NCI-H1436 (cell line): ENCODE measurements at regions not wholly inside any gene's neighbourhood (a gene's known extent, or its start where the extent isn't known, plus 50 kb on each side); places are given as distances from the start of the nearest gene placed in this dataset.

Source experiments
- DNase-seq: peaks from one replicate; lab custom pipeline; 2025; lab: John Stamatoyannopoulos, UW

DNA sequence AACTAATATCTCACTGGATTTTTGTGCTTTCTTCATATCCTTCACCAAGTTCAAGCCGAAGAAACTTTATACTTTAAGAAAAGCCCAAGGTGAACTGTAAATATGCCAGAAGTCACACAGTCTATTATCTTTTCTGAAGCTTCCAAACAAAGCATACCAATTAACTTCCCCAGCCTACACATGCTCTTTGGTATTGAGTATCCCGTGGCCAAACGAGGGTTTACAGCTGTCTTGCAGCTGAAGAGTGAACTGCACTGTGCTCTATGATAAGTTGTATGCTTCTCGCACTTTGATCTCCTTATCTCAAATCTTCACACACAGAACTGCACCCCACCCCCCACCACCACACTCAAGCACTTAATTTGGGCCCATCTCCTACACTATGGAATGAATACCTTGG is 215.6 kb upstream of the VEPH1 start:
- no peak for DNase-seq

DNA sequence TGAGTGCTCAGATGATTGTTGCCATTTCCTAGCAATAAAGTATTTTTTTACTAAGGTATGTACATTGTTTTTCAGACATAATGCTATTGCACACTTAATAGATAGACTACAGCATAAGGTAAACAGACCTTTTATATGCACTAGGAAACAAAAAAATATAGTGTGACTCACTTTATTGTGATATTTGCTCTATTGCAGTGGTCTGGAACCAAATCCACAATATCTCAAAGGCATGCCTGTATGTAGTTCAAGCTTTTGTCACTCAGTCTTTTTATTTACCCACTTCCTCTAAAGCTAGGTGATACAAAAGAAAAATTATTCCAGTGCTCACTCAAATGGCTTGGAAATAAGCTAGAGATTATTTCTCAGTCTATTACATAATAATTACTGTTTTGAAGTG is 209.9 kb upstream of the VEPH1 start:
- DNase-seq, result no peak

DNA sequence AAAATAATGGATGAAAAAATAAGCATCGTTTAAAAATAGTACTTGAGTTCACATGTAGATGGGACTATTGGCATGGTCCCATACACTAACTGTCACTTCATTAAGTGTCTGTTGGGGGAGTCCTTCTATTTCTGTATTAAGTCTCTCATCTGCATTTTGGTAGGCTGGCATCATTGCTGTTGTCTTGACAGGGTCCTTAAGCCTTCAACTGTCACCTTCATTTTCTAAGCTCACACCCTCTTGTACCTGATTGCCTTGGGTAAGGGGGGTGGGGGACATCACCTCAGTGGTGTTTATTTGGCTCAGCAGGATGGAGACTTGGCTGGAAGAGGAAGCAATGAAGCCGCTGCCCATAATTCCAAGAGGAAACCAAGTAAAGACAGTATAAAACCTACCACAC is 202.0 kb upstream of the VEPH1 start:
- DNase-seq, result no peak

DNA sequence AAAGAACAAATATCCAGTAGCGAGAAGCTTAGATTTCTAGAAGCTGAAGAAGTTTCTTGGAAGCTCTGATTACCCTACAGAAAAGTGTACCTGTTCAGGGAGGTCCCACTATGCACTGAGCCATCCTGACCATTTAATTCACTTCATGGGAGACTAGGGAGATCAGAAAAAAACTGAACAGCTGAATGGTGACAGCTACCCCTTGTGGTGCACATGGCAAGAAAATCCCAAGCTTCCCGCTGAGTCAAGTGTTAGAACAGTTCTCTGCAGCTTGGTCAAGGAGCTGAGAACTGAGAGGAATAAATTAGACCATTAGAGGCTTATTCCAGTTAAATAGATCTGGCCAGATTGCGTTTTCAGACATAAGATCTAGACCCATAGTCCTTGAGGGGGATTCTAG is 197.2 kb upstream of the VEPH1 start:
- no peak for DNase-seq

DNA sequence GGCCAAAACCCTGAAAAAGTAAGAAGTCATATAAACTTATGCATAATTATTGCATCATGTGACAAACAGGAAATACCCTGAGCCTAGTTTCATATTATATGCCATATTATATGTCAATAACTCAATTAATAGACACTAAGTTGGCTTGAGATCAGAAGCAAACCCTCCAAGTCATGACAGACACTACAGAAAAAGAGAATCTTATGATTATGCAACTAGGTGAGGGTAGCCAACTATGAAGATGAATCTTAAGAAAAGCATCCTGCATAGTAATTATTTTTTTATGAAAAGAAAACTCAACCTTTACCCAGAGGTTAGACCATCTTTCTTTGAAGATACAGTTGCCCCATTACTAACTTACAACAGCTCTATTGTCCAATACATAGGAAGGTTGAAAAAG is 192.4 kb upstream of the VEPH1 start:
- no peak for DNase-seq

DNA sequence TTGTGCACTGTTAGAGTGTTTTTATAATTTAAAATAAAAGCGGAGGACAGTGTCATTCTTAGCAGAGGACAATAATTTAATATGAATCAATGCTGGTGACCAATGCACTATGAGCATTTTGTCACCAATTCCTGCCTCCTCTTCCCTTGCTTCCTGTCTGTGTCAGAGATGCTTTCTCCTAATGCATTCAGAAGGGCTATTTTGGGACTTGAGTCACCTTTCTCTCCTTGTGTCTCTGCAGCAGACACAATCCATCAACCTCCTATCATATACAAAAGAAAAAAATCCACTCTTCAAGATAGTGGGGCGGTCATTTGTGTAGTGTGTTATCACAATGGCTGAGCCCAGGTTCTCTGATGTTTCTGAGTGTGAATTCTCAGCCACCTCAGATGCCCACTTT is 191.9 kb upstream of the VEPH1 start:
- DNase-seq, result no peak

DNA sequence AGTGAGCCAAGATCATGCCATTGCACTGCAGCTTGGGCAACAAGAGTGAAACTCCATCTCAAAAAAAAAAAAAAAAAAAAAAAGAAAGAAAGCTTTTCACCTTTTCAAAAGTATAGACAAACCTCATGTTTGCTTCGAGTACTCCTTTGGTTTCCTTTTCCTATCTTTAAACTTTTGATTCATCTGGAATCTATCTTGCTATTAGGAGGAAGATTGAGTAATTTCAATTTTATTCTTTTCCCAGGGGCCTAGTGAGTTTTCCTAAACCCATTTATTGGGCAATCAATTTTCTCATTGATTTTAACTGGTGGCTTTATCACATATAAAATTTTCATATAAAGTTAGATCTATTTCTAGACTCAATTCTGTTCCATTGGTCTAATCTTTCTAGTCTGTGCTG is 190.5 kb upstream of the VEPH1 start:
- no peak for DNase-seq

DNA sequence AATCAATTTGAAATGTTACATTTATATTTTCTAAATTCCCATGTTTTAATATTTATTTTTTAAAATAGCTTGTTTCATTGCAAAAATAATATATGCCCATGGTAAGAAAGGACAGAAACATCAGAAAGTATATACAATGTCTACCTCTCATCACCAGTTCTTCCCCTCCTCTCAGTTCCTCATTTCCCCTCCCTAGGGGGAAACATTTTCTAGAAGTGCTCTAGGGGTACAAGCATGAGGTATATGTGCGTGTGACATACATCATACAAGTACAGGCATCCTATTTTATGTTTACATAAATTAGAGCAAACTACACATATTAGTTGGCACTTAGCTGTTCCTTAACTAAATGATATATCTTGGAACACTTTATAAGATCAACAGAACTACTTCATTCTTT is 189.3 kb upstream of the VEPH1 start:
- no peak for DNase-seq

DNA sequence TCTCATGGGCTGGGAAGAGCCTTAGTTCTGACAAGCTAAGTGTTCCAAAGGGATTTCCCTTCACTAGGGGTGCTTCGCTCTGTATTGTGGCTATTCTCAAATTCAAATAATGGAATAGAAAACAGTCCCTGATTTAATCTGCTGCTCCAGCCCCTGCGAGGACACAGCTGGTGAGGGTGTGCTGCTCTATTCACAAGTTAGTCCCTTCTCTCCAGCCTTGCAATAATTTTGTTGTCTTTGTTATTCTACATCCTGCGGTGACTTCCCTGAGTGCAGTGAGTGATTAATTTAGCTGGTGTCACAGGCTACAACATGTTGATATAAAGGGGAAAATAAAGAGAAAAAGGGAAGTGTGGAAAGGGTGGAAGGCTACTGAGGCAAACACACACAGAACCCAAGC is 180.5 kb upstream of the VEPH1 start:
- DNase-seq, result no peak

DNA sequence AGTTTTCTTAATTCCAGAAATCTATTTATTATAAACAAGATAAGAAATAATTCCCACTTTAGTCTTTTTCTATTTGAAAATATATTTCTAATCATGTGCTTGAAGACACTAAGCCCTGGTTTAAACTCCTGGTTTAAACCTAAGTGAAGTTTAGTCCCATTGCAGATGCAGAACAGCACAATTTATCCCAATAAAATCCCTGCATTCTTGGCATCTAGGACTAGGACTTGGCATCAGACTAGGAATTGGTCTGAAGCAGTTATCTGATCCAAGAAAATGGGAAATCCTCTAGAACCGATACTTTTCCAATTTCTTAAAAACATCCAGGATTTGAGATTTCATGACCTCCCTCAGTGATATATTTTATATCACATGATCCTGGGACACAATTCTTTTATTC is 168.8 kb upstream of the VEPH1 start:
- DNase-seq, result no peak

DNA sequence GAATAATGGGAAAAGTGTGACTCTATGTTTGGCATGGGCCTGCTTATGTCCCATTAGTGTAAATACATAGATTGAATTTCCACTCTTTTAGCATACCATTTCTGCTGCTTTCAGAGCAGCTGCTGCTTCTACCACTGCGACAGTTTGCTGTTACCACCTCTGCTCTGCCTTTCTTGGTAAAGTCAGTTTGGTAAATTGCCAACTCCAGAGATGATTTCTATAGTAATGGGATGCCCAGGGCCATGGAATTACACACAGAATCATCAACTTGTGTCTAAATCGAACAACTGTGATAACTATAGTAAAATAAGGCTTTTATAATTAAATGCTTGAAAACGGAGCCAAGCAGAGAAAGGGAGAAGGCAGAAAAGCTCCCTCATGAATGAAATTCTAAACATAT is 168.4 kb upstream of the VEPH1 start:
- DNase-seq, result no peak

DNA sequence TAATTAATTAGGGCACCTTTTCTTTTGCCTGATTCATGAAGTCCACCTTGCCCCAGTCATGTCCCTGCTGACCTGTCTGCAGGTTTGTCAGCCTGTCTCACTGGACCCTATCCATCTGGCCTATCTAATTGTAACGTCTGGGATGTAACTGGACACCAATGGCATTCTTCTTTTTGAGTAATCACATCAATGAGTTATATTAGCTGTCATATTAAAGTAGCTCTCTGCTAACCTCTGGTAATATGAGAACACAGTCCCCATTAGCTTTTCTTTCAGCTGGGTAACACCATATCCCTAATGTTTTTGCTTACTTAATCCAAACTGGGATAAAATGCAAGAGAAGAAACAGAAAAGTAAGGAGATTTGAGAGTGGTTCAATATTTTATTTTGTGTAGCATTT is 166.2 kb upstream of the VEPH1 start:
- no peak for DNase-seq

DNA sequence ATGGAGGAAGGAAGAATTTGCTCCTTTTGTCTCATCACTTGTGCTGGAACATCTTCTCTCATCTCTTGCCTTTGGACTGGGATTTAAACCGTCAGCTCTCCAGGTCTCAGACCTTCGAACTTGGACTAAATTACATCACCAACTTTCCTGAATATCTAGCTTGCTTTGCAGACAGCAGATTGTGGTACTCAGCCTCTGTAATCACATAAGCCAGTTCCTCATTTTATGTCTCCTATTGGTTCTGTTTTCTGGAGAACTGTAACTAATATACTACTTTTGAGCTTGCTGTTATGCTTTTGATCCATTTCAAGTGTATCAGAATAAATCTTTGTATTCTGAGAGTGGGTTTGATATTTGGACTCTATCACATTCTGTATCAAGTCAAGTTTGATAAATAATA is 164.3 kb upstream of the VEPH1 start:
- DNase-seq, result no peak

DNA sequence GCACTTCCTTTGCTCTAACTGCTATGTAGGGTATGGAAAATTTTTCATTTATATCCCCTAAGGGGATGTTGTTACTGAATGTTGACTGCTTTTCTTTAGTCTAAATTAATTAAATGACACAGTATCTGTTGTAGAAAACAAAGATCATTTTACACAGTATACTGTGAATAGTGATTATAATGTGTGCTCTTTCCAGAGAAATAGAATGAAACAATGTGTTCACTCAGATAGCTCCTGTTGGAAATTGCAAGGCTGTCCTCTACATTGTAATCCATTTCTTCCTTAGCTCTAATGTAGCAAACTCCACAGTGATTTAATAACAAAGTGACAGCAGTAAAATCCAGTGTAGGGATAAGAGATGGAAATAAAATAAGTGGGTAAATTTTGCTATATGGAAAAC is 159.0 kb upstream of the VEPH1 start:
- no peak for DNase-seq

DNA sequence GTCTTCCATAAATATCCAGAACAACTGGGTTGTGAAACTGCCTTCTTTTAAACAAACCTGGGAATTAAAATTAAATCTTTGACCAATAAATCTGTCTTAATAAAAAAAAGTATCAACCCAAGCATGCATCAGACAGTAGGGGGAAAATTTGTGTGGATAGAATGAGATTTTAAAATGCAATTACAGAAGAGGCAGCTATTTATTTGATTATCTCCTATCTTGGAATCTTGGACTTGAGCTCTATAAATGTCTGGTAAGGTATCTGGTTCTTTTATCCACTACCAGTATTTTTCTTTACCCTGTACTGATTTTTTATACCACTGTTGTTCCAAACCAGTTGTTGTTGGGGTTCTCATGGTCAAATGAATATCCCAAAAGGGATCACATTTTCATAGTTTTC is 157.6 kb upstream of the VEPH1 start:
- no peak for DNase-seq

DNA sequence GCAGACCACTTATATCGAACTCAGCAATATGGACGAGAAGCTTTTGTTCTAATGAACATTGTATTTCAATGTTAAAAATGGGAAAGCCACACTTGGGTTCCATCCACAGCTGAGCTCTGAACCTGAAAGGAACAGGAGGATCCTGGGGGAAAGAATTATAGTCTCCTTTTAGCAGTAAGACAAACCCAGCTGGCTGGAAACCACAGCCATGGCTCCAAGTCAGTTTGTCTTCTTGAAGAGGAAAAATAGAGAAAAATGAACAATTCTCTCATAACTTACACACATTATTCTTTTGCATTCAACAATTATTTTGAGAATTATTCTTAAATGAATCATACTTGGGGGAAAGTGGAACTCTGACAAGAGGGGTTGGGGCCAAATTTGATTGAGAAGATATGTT is 149.2 kb upstream of the VEPH1 start:
- no peak for DNase-seq

DNA sequence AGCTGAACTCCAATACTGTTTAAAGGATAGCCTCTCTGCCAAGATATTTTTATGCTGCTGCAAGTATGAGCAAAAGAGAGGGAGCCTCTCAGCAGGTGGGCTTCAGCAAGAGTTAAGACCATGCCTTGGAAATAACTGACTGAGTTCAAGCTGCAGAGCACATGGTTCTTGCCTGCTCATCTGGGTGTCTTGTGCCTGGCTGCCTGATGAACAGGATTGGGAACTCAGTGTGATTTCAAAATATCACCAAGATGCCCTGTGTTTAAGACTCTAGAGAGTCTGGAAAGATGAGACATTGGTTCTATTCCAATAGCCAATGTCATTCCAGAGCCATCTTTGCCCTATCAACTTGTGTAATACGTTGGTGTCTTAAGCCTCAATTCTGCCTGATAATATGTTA is 147.5 kb upstream of the VEPH1 start:
- no peak for DNase-seq

DNA sequence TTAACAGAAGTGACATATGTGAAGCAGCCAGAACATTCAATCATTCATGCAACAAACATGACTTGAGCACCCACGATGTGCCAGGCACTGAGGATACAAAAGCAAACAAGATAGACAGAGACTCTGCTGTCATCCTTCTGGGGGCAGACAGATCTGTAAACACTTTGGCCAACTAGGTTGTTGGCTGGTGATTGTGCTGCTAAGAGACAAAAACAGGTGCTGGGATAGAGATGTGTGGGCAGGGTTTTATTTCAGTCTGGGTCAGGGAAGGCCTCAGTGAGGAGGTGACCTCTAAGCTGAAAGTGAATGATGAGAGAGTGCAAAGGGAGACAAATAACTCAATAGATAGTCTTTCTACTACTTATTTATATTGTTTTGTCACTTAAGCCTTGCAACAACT is 147.0 kb upstream of the VEPH1 start:
- no peak for DNase-seq

DNA sequence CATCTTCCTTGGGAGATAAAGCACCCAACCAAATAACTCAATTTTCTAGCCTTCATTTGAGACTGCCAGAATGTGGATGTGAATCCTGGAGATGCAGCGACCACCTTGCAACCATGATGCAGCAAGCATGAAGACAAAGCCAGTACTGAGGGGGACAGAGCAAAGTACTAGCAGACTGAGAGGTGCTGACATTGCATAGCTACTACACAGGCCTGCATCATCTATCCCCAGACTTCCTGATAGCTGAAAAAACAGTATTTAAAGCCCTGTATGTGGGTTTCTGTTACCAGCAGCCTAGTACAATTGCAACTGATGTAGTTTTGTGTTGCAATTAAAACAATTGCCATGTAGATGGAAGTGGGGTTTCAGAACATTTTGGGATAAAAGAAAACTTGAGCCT is 146.3 kb upstream of the VEPH1 start:
- no peak for DNase-seq

DNA sequence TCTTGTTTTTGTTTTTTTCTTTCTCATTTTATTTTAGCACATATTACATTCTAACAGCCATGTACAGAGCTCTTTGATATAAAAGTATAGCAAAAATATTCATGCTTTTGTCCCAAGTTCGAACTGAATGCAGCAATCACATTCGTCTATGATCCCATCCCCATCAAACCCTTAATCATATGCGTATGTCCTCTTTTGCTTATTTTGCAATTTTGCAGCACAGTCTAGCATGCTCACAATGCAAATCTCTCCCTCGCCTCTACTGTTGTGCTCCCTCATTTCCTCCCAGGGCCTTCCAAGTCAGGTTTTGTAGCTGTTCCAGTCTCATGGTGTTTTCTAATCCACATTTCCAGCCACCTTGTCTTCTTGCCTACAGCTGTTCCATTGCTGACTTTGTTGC is 144.6 kb upstream of the VEPH1 start:
- DNase-seq, result no peak

DNA sequence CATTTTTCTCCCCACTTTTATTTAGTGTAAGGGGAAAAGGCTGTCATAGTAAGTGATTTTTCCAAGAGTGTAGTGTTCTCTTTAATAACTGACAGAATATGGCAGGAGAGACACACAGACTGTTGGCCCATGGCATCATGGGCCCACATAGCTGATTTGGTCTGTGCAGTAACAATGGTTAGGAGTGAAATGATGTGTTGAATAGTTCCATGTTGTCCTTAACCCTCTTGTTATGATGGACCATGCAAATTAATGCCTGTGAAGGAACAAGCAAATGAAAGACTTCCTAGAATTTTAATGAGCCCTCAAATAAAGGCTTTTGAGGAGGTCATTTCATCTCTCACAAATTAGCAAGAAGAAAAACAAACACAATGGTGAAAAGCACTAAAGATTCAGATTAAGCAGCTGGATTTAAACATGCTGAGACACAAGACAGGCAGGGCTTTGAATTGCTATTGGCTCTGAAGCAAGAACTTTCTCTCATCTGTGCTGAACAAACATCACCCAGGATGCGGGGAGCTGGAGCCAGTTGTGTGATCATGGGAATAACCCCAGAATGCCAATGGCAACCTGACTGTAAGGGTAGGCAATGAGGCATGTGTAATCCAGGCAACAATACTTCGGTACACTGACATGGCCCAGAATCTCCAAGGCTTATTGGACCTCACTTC is 136.7 kb upstream of the VEPH1 start:
- DNase-seq, result no peak

DNA sequence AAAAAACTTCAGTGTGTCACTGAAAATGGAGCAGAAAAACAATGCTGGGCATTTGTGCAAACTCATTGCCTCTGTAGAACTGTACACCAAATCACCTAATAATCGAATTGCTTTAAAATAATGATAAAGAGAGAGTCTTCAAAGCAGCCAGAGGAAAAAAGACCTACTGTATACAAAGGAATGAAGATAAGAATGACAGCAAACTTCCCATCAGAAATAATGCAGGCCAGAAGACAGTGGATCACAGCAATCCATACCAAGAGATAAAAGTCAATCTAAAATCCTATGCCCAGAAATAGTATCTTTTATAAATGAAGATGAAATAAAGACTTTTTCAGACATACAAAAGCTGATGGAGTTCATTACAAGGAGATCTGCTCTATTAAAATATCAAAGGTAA is 134.7 kb upstream of the VEPH1 start:
- no peak for DNase-seq

DNA sequence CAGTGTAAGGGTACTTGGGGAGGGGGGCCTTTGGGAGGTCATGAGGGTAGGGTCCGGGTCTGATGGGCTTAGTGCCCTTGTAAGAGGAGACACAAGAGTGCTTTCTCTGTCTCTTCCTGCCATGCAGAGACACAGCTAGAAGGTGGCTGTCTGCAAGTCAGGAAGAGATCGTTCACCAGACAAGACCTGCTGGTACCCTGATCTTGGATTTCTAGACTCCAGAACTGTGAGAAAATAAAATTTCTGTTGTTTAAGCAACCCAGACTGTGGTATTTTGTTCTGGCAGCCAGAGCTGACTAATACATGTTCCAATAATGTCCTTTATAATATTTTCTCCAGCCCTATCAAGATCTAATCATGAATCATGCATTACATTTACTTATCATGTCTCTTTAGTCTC is 130.0 kb upstream of the VEPH1 start:
- DNase-seq, result no peak

DNA sequence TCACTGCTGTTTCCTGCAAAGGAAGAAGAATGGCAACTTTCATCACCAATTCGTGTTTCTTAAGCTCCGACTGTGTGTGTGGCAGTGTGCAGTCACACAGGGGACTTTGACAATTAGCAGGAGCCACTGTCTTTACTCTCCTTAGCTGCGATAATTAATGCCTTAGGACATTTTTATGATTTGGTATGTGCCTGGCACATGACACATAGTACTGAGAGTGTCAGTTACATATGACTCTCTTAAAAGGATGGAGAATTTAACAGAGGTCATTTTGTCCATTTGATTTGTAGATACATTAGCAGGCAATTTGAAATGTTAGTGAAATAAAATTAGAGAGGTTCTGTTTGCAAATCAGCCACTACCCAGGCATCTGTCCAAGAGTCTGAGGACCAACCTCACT is 128.9 kb upstream of the VEPH1 start:
- DNase-seq, result no peak

DNA sequence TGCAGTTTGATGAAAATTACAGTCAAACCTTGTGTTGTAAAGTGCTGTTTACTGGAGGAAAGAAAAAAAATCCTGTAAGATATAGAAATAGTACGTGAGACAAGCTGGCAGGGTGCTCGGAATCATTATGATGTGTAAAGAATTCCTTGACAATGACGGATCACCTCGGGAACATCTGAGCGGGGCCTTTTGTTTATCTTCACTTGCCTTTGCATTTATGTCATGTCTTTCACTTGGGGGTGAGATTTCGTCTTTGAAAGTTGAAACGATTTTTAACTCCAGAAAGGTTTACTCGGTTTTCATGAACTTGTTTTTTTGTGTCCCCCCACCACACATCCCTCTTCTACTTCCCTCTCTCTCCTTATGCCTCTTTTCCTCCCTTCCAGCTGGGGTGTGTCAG is 128.3 kb upstream of the VEPH1 start:
- DNase-seq, result no peak
